ENCODE measurements at regions not wholly inside any gene's neighbourhood (a gene's known extent, or its start where the extent isn't known, plus 50 kb on each side); places are given as distances from the start of the nearest gene placed in this dataset.

DNA sequence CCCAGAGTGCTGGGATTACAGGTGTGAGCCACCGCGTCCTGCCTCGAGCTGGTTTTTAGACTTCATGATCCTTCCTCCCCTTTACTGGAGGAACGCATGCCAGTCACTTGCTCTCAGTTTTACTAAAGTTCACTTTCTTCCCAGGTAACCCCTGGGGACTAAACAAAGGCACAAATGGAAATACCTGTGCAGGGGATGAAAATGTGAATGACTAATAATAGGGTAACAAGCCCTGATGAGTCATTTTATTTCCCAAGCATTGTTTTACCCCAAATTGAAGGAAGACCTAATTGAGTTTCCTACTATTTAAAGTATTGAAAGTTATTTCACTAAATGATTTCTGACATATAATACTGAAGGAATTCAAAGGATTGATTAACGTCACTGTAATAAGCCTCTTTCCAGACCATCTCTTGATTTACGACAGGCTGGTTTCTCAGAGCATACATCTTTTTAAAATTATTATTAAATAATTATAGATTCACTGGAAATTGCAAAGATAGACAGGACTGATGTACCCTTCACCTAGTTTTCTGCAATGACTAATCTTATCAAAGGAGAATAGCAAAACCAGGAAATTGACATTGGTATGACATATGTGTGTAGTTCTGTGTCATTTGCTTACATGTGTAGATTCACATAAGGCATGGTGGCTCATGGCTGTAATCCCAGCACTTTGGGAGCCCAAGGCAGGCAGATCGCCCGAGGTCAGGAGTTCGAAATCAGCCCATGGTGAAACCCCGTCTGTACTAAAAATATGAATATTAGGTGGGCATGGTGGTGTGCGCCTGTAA, 53.2 kb upstream of the SOD1 start:
- Mint-ChIP-seq H3K4me3 (no peak overlapping the region), H3K4me1 (peaks cover 5% of the 10 kb centered on the region), H3K9me3 (peaks cover 9 to 13% (median 11%) of the 10 kb centered on the region in 7 donors), H3K36me3 (peaks cover 0 to 3% of the 10 kb centered on the region in 2 donors), H3K27me3 (ENCODE audit: low read depth in 3 of 3) (peaks cover 0 to 8% (median 2%) of the 10 kb centered on the region in 3 donors), H3K27ac (no peak overlapping the region)
- no peaks in the 10 kb centered on the region for H3K27me3 ChIP-seq (ENCODE audit: control insufficient read depth in 2 of 2, insufficient read depth in 2 of 2, low read length in 2 of 2)
- no peaks in the 10 kb centered on the region for H4K20me1 ChIP-seq (ENCODE audit: insufficient read depth, low read length)
- no peaks in the 10 kb centered on the region for H3K4me1 ChIP-seq (ENCODE audit: control insufficient read depth in 1 of 2, insufficient read depth in 2 of 2, low read length in 2 of 2)
- intact Hi-C loops (cut with micrococcal nuclease): loop anchor here (10.0 kb wide), 1 partner anchor 511 kb away; no protein-coding TSS in a partner anchor
- no peak overlapping the region for H3K4me2 ChIP-seq (replicated peaks; ENCODE audit: extremely low read depth, low read length, poor library complexity, severe bottlenecking)
- TF ChIP-seq, protein P1, sequence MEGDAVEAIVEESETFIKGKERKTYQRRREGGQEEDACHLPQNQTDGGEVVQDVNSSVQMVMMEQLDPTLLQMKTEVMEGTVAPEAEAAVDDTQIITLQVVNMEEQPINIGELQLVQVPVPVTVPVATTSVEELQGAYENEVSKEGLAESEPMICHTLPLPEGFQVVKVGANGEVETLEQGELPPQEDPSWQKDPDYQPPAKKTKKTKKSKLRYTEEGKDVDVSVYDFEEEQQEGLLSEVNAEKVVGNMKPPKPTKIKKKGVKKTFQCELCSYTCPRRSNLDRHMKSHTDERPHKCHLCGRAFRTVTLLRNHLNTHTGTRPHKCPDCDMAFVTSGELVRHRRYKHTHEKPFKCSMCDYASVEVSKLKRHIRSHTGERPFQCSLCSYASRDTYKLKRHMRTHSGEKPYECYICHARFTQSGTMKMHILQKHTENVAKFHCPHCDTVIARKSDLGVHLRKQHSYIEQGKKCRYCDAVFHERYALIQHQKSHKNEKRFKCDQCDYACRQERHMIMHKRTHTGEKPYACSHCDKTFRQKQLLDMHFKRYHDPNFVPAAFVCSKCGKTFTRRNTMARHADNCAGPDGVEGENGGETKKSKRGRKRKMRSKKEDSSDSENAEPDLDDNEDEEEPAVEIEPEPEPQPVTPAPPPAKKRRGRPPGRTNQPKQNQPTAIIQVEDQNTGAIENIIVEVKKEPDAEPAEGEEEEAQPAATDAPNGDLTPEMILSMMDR (IDR thresholded peaks at IDR 0.05): no peak
- H3K9me3 ChIP-seq (replicated peaks in 1 of 2; ENCODE audit: control insufficient read depth in 1 of 2, insufficient read depth in 1 of 2, low read length in 2 of 2): peaks cover 6 to 10% of the 10 kb centered on the region in 2 donors
- H3K36me3 ChIP-seq (replicated peaks in 1 of 2; ENCODE audit: control insufficient read depth in 1 of 2, insufficient read depth in 2 of 2, low read length in 2 of 2): no peaks in the 10 kb centered on the region
- WGBS (ENCODE audit: insufficient coverage): 88% methylated on average over 4 of the region's 11 CpGs
- no peak overlapping the region for H3K9ac ChIP-seq (ENCODE audit: insufficient read depth, low read length, poor library complexity, severe bottlenecking)
- H3K27ac ChIP-seq (ENCODE audit: low read depth in 1 of 2, low read length in 2 of 2): no peak overlapping the region
- H3K4me3 ChIP-seq (replicated peaks in 1 of 3; ENCODE audit: low read depth in 2 of 3, low read length in 3 of 3): no peak overlapping the region
- no peaks in the 10 kb centered on the region for H3K79me2 ChIP-seq (ENCODE audit: insufficient read depth, low read length)
- H2AFZ ChIP-seq (ENCODE audit: insufficient read depth, low read depth, low read length, poor library complexity, severe bottlenecking): no peak overlapping the region
- DNase-seq: no peak

DNA sequence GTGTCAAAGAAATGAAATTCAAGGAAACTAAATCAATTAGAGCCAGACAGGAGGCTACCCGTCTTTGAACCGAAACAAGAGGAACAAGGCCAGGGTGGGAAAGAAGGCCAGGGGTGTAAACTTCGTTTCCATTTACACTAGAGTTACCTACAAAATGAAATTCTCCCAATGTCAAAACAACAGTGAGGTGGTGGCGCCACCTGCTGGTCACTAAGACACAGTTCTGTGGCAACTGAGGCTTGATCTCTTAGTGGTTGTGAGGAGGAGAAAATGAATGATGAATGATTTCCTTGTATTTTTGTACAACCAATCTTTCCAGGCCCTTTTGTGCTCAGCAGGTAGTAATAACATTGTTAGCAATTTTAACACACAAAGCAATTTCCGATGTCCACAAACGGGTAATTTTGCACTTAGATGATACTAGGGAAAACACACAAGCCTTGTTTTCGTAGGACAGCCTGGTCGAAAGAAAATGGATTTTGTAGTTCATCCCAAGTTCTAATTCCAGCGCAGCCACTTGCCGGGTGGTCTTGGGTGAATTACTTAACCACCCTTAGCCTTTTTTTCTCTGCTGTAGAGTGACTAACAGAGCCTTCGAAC, 54.8 kb upstream of the SOD1 start:
- H3K4me1 Mint-ChIP-seq: peaks cover 5% of the 10 kb centered on the region
- peak overlapping the region in 1 of 7 donors; percentile 33 for H3K27ac Mint-ChIP-seq
- Histone ChIP-seq H3K4me1 (ENCODE audit: control insufficient read depth in 1 of 2, insufficient read depth in 2 of 2, low read length in 2 of 2) (no peaks in the 10 kb centered on the region), H3K27me3 (ENCODE audit: control insufficient read depth in 2 of 2, insufficient read depth in 2 of 2, low read length in 2 of 2) (no peaks in the 10 kb centered on the region), H2AFZ (ENCODE audit: insufficient read depth, low read depth, low read length, poor library complexity, severe bottlenecking) (no peak overlapping the region), H3K79me2 (ENCODE audit: insufficient read depth, low read length) (no peaks in the 10 kb centered on the region), H3K36me3 (replicated peaks in 1 of 2; ENCODE audit: control insufficient read depth in 1 of 2, insufficient read depth in 2 of 2, low read length in 2 of 2) (no peaks in the 10 kb centered on the region), H3K4me3 (replicated peaks in 1 of 3; ENCODE audit: low read depth in 2 of 3, low read length in 3 of 3) (no peak overlapping the region), H3K27ac (ENCODE audit: low read depth in 1 of 2, low read length in 2 of 2) (no peak overlapping the region), H3K9ac (ENCODE audit: insufficient read depth, low read length, poor library complexity, severe bottlenecking) (no peak overlapping the region), H3K9me3 (replicated peaks in 1 of 2; ENCODE audit: control insufficient read depth in 1 of 2, insufficient read depth in 1 of 2, low read length in 2 of 2) (no peaks in the 10 kb centered on the region), H3K4me2 (replicated peaks; ENCODE audit: extremely low read depth, low read length, poor library complexity, severe bottlenecking) (no peak overlapping the region), H4K20me1 (ENCODE audit: insufficient read depth, low read length) (no peaks in the 10 kb centered on the region)
- peak; percentile 49 to 75 (median 67) for DNase-seq
- H3K9me3 Mint-ChIP-seq: peaks cover 0 to 5% (median 0%) of the 10 kb centered on the region in 7 donors
- no peaks in the 10 kb centered on the region for H3K36me3 Mint-ChIP-seq
- TF ChIP-seq, protein P1 (IDR thresholded peaks at IDR 0.05): peak; percentile 89
- no peak overlapping the region for H3K4me3 Mint-ChIP-seq
- H3K27me3 Mint-ChIP-seq (ENCODE audit: low read depth in 3 of 3): peaks cover 0 to 7% (median 2%) of the 10 kb centered on the region in 3 donors
- 85% methylated on average over 4 of the region's 11 CpGs for WGBS (ENCODE audit: insufficient coverage)
- intact Hi-C loops (cut with micrococcal nuclease): loop anchor here (5.0 to 10.0 kb wide), 2 partner anchors 407 to 510 kb away; no protein-coding TSS in a partner anchor

Measured in CD14-positive monocyte (primary cell).